ENCODE measurements at regions not wholly inside any gene's neighbourhood (a gene's known extent, or its start where the extent isn't known, plus 50 kb on each side); places are given as distances from the start of the nearest gene placed in this dataset.

DNA sequence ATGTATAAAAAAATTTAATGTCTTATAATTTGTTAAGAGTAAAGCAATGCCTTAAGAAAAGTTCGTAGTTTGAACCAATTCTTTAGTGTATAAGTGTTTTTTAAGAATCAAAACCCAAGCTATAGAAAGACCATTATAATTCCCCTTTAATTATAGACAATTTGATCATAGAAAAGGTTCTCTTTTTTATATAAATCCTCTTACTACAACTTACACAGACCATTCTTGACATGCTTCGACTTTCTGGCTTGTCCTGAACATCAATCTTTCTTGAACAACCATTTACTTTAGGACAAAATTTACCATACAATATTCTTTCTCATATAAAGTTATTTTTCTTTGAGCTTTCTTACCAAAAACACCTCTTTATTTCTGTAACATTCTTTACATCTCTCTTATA, 330.5 kb upstream of the SPANXN1 start:
- no peak overlapping the region for H3K4me3 ChIP-seq
- no peaks in the 10 kb centered on the region for H3K4me1 ChIP-seq
- no peak for DNase-seq
- no peak overlapping the region for H3K27ac ChIP-seq
- no peak for ATAC-seq (ENCODE audit: low FRiP score in 2 of 2)
- H3K27me3 ChIP-seq, result no peaks in the 10 kb centered on the region
- H3K36me3 ChIP-seq, result no peaks in the 10 kb centered on the region
- 43 to 54% methylated on average over 2 of the region's 2 CpGs for WGBS, 2 donors
- no peaks in the 10 kb centered on the region for H3K9me3 ChIP-seq
- no peak for TF ChIP-seq POLR2AphosphoS5 (IDR thresholded peaks at IDR 0.05)
- TF ChIP-seq, protein P1, sequence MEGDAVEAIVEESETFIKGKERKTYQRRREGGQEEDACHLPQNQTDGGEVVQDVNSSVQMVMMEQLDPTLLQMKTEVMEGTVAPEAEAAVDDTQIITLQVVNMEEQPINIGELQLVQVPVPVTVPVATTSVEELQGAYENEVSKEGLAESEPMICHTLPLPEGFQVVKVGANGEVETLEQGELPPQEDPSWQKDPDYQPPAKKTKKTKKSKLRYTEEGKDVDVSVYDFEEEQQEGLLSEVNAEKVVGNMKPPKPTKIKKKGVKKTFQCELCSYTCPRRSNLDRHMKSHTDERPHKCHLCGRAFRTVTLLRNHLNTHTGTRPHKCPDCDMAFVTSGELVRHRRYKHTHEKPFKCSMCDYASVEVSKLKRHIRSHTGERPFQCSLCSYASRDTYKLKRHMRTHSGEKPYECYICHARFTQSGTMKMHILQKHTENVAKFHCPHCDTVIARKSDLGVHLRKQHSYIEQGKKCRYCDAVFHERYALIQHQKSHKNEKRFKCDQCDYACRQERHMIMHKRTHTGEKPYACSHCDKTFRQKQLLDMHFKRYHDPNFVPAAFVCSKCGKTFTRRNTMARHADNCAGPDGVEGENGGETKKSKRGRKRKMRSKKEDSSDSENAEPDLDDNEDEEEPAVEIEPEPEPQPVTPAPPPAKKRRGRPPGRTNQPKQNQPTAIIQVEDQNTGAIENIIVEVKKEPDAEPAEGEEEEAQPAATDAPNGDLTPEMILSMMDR (IDR thresholded peaks at IDR 0.05), result no peak
- no peak for TF ChIP-seq EP300 (IDR thresholded peaks at IDR 0.05)
- TF ChIP-seq POLR2A (IDR thresholded peaks at IDR 0.05), result no peak

DNA sequence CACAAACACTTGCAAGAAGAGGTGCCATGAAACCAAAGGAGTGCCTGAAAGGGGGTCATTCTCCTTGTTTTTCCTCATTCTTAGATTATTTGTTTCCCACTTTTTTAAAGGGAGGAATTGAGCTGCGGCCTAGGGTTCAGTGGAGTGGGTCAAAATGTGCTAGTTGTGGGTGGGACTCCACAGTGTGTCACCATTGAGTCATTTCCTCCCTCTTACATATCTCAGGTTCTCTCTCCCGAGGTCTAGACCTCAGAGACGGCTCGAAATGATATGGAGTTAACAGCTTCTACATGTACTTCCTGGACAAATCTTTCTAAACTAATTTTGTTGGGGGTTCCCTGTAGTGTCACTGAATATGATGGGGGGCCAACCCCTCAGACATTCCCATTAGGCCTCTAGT, 328.4 kb upstream of the SPANXN1 start:
- 69 to 79% methylated on average over 3 to 4 of the region's 4 CpGs for WGBS, 2 donors
- Histone ChIP-seq H3K9me3 (no peaks in the 10 kb centered on the region), H3K36me3 (no peaks in the 10 kb centered on the region), H3K27ac (no peak overlapping the region), H3K4me1 (no peaks in the 10 kb centered on the region), H3K4me3 (no peak overlapping the region), H3K27me3 (no peaks in the 10 kb centered on the region)
- ATAC-seq (ENCODE audit: low FRiP score in 2 of 2) (no peak), DNase-seq (no peak)
- no peak for TF ChIP-seq POLR2A (IDR thresholded peaks at IDR 0.05)
- no peak for TF ChIP-seq EP300 (IDR thresholded peaks at IDR 0.05)
- TF ChIP-seq, protein P1 (IDR thresholded peaks at IDR 0.05), result no peak
- no peak for TF ChIP-seq POLR2AphosphoS5 (IDR thresholded peaks at IDR 0.05)

DNA sequence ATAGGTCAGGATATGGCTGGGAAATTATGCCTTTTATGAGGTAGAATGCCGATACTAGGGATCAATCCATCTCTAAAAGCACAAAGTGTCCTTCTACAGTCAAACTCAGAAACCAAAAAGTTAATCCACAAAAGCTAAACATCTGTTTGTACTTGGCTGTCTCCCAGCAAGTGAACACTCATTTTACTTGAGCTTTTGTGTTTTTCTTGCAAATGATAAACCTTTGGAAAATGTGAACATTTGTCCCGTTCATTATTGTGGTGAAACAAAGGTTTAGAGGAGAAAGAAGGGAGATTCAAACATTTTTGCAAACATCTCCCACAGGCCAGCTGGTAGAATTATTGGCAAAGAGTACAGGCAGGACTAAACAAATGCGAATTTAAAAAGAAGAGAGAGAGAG, 300.6 kb upstream of the SPANXN1 start:
- peaks cover 0 to 6% (median 0%) of the 10 kb centered on the region in 4 donors for H3K9me3 ChIP-seq
- 45 to 76% methylated on average over 3 of the region's 3 CpGs for WGBS, 2 donors
- H3K36me3 ChIP-seq, result no peaks in the 10 kb centered on the region
- H3K4me1 ChIP-seq, result no peaks in the 10 kb centered on the region
- H3K4me3 ChIP-seq, result no peak overlapping the region
- H3K27ac ChIP-seq, result no peak overlapping the region
- H3K27me3 ChIP-seq, result no peaks in the 10 kb centered on the region
- ATAC-seq (ENCODE audit: low FRiP score in 2 of 2), result no peak
- DNase-seq, result no peak
- no peak for TF ChIP-seq EP300 (IDR thresholded peaks at IDR 0.05)
- TF ChIP-seq POLR2A (IDR thresholded peaks at IDR 0.05), result no peak
- TF ChIP-seq, protein P1 (IDR thresholded peaks at IDR 0.05), result no peak
- TF ChIP-seq POLR2AphosphoS5 (IDR thresholded peaks at IDR 0.05), result no peak

Measured in upper lobe of left lung (tissue), 6 donors.